ENCODE measurements at regions not wholly inside any gene's neighbourhood (a gene's known extent, or its start where the extent isn't known, plus 50 kb on each side); places are given as distances from the start of the nearest gene placed in this dataset.

- H3K27ac ChIP-seq (ENCODE audit: extremely low read depth, low read depth, low read length), result no peak overlapping the region
- no peak for TF ChIP-seq ZNF404 (tag by site-specific recombination; IDR thresholded peaks at IDR 0.05)
- no peak for TF ChIP-seq ZNF426 (tag by site-specific recombination; IDR thresholded peaks at IDR 0.05)
- TF ChIP-seq PATZ1 (tag by site-specific recombination; IDR thresholded peaks at IDR 0.05), result no peak
- no peak for TF ChIP-seq ZNF449 (tag by site-specific recombination; IDR thresholded peaks at IDR 0.05)
- no peak for TF ChIP-seq ZNF248 (tag by site-specific recombination; IDR thresholded peaks at IDR 0.05)
- no peak for TF ChIP-seq ZNF555 (tag by site-specific recombination; conservative IDR thresholded peaks at IDR 0.05)
- TF ChIP-seq KLF1 (tag by site-specific recombination; IDR thresholded peaks at IDR 0.05), result no peak
- TF ChIP-seq ZNF140 (tag by site-specific recombination; IDR thresholded peaks at IDR 0.05), result no peak
- H3K4me3 ChIP-seq (ENCODE audit: low read depth, low read length), result no peak overlapping the region
- no peaks in the 10 kb centered on the region for H3K9me3 ChIP-seq (ENCODE audit: control insufficient read depth, insufficient read depth, low read depth, low read length)
- H3K36me3 ChIP-seq (ENCODE audit: control insufficient read depth in 2 of 2, insufficient read depth in 1 of 2, low read length in 2 of 2), result no peaks in the 10 kb centered on the region
- ChIA-PET CTCF (no interaction called here), POLR2A (no interaction called here)
- no peaks in the 10 kb centered on the region for H3K4me1 ChIP-seq (ENCODE audit: control insufficient read depth, insufficient read depth, low read length)
These were observed 338.6 kb downstream of the FGF9 start for GRCh38 chr13:22009500-22009899.

- no peaks in the 10 kb centered on the region for H3K36me3 ChIP-seq (ENCODE audit: control insufficient read depth in 2 of 2, insufficient read depth in 1 of 2, low read length in 2 of 2)
- no peak overlapping the region for H3K27ac ChIP-seq (ENCODE audit: extremely low read depth, low read depth, low read length)
- no peaks in the 10 kb centered on the region for H3K4me1 ChIP-seq (ENCODE audit: control insufficient read depth, insufficient read depth, low read length)
- H3K4me3 ChIP-seq (ENCODE audit: low read depth, low read length), result no peak overlapping the region
- CTCF ChIA-PET, result no interaction called here
- POLR2A ChIA-PET, result no interaction called here
- H3K9me3 ChIP-seq (ENCODE audit: control insufficient read depth, insufficient read depth, low read depth, low read length), result no peaks in the 10 kb centered on the region
- TF ChIP-seq ZNF169 (tag by site-specific recombination; IDR thresholded peaks at IDR 0.05) (no peak), ZNF16 (tag by site-specific recombination; IDR thresholded peaks at IDR 0.05; ENCODE audit: low read depth) (no peak), ZNF366 (tag by site-specific recombination; conservative IDR thresholded peaks at IDR 0.05) (no peak), SCRT2 (tag by site-specific recombination; IDR thresholded peaks at IDR 0.05) (no peak), KLF8 (tag by site-specific recombination; IDR thresholded peaks at IDR 0.05) (no peak), GFI1B (tag by site-specific recombination; IDR thresholded peaks at IDR 0.05) (no peak), AEBP2 (tag by site-specific recombination; IDR thresholded peaks at IDR 0.05; ENCODE audit: borderline replicate concordance) (no peak), OVOL3 (tag by site-specific recombination; IDR thresholded peaks at IDR 0.05) (no peak), INSM2 (tag by site-specific recombination; IDR thresholded peaks at IDR 0.05) (no peak), ZNF280D (tag by site-specific recombination; IDR thresholded peaks at IDR 0.05) (no peak), ZFP41 (tag by site-specific recombination; IDR thresholded peaks at IDR 0.05; ENCODE audit: borderline replicate concordance) (no peak), ZSCAN23 (tag by site-specific recombination; IDR thresholded peaks at IDR 0.05) (no peak), KLF9 (tag by site-specific recombination; IDR thresholded peaks at IDR 0.05; ENCODE audit: low read depth) (no peak), HOXD13 (CRISPR knock-in tag; IDR thresholded peaks at IDR 0.05; ENCODE audit: borderline replicate concordance) (no peak), PRDM6 (tag by site-specific recombination; IDR thresholded peaks at IDR 0.05) (no peak), GLIS2 (tag by site-specific recombination; IDR thresholded peaks at IDR 0.05) (no peak), ZNF433 (tag by site-specific recombination; IDR thresholded peaks at IDR 0.05; ENCODE audit: low read depth) (no peak), ZNF585B (tag by site-specific recombination; IDR thresholded peaks at IDR 0.05) (no peak)
These were observed 339.1 kb downstream of the FGF9 start for GRCh38 chr13:22009937-22010336.
